ENCODE measurements at regions not wholly inside any gene's neighbourhood (a gene's known extent, or its start where the extent isn't known, plus 50 kb on each side); places are given as distances from the start of the nearest gene placed in this dataset.
A peak's percentile ranks its signal among the peaks of the same experiment; 100 is the strongest.
"Not testable (repeated sequence)": the region's sequence is repeated elsewhere in the genome, so short reads cannot be mapped to it uniquely, and the experiment has no call there.

DNA sequence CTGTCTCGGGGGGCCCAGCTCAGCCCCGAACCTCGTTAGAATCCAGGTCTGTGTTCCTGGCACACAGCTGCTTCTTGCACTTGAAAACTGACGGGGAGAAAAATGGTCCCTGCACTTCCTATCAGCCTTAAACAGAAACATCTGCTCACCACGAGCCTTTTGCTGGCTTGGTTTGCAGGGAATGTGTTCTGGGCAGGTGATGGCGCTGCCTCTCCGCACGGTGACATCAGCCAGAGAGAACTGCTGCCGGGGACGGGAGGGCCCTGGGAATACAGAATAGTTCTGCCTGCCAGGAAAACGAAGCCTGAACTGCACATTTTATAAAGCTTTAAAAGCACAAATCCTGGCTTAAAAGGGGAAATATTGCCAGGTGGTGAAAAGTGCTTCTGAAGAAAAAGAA lies 622.5 kb downstream of the TYW1 start:
- DNase-seq (ENCODE audit: low read depth) = no peak

DNA sequence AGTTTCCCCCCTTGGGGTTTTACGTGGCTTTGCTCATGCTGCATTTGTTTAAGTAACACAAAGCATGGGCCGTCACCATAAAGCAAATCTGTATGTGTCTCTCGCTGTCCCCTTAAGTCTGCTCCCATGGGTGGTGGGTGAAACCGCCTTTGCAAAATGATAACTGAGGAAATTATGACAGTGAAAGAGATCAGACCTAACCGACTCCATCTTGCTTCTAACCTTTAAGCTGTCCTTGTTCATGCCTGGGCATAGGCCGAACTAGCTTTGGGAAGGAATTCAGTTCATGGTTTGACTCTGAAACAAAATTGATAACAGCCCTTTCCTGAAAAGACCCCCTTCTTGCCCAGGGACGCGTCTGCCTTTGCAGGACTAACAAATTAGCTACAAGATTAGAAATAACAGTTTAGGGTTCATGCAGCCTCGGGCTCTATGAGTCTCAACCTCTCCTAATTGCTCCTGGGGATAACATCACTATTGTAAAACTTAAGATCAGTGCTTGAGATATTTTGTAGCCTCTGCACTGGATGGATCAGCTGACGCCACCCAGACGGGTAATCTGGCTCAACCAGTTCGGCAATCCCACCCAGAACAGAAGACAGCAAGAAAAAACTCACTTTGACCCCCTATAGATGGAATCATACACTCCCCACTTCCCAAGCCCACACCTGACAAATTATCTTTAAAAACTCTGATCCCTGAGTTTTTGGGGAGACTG lies 623.7 kb downstream of the TYW1 start:
- DNase-seq (ENCODE audit: low read depth) = no peak

- no peak for DNase-seq (ENCODE audit: low read depth)
Observed at GRCh38 chr7:67621704-67622103, 625.1 kb downstream of the TYW1 start.

- peak; percentile 56 for DNase-seq (ENCODE audit: low read depth)
Observed at GRCh38 chr7:67625257-67625737, 628.7 kb downstream of the TYW1 start.

- DNase-seq (ENCODE audit: low read depth) = no peak
Observed at GRCh38 chr7:67631476-67631875, 634.8 kb downstream of the TYW1 start.

GRCh38 chr7:67635271-67635670 lies 638.6 kb downstream of the TYW1 start:
- DNase-seq (ENCODE audit: low read depth) = no peak

DNA sequence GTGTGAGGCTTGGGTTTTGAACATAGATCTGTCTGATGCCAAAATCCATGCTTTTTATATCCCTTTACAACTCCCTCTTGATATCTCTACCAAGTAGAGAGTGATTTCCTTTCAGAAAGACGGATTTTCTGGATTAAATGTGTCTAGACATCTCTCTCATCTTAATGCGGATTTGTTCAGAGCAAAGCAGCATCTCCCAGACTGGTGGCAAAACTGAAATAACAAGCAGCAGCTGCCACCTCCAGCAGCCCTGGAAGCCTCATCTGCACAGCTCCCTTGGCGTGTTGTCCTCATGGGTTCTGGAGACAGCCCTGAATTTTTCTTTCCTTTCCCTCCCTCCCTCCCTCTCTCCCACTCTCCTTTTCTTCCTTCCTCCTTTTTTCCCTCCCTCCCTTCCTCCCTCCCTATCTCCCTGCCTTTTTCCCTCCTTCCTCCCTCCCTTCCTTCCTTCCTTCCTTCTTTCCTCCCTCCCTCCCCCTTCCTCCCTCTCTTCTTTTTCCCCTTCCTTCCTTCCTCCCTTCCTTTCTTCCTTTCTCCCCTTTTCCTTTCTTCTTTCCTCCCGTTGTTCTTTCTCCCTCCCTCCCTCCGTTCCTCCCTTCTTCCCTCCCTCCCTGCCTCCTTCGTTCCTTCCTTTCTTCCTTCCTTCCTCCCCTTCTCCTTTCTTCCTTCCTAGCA lies 639.9 kb downstream of the TYW1 start:
- DNase-seq (ENCODE audit: low read depth) = no peak

DNA sequence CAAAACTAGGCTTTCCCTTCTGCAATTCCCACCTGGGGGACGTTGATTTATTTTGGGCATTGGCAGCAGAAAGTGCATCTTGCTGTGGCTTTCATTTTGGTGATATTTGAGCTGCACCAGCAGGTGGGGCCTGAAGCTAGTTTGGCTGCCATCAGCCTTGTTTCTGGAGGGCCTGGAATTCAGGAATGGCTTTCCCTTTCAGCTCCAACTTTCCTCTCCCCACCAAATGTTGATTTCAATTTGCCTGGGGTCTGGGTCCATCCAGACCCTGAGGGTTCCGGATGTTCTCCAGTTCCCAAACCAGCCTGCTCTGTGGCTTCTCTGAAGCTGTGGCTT lies 640.4 kb downstream of the TYW1 start:
- DNase-seq (ENCODE audit: low read depth) = no peak

DNA sequence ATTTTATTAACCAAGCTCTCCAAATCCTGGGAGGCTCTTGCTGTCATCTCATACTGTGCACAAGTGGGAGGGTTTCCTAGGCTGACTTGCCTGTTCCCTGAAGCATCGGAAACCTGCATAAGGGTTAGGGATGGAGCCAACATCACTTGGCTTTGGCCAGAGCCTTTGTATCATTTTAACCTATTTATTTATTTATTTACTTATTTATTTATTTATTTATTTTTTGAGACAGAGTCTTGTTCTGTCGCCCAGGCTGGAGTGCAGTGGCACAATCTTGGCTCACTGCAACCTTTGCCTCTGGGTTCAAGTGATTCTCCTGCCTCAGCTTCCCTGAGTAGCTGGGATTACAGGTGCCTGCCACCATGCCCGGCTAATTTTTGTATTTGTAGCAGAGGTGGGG lies 645.9 kb downstream of the TYW1 start:
- not testable (repeated sequence) for DNase-seq (ENCODE audit: low read depth)

DNA sequence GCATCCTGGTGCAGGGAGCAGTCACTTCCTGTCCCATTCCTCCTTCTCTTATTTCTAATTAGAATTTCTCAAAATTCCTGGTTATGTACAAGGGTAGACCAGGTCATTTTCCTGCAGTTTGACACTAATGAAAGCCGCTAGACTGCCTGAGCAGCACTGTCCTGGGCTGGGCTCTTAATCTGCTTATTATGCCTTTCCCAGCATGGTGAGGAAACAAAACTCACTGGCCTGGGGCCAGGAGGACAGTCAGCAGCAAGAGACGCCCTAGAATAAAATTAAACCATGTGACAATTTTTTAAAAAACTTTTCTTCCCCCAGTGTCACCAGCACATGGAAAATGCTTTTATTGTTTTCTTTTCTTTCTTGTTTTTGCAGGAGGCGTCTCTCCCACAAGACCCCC lies 647.5 kb downstream of the TYW1 start:
- no peak for DNase-seq (ENCODE audit: low read depth)

GRCh38 chr7:67652937-67653336 lies 656.3 kb downstream of the TYW1 start:
- no peak for DNase-seq (ENCODE audit: low read depth)

GRCh38 chr7:67653856-67654454 lies 657.3 kb downstream of the TYW1 start:
- DNase-seq (ENCODE audit: low read depth) = no peak

GRCh38 chr7:67654642-67655041 lies 658.0 kb downstream of the TYW1 start:
- DNase-seq (ENCODE audit: low read depth) = no peak

DNA sequence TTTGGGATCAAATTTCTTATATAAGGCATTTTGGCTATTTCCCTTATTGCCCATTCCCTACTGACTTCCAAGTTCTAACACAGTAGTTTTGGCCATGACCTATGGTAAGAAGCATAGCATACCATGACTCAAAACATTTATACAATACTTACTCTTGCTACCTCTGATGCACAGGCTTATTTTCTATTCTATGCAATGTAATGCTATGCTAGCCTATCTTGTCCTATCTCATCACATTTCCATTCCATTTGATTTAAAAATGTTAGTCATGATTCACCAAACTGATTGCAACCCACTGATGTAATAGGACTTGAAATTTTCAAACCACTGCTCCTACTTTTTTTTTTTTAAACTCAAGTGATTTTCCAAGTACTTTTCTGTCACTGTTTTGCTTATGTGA lies 658.5 kb downstream of the TYW1 start:
- no peak for DNase-seq (ENCODE audit: low read depth)

GRCh38 chr7:67659091-67659490 lies 662.5 kb downstream of the TYW1 start:
- no peak for DNase-seq (ENCODE audit: low read depth)

DNA sequence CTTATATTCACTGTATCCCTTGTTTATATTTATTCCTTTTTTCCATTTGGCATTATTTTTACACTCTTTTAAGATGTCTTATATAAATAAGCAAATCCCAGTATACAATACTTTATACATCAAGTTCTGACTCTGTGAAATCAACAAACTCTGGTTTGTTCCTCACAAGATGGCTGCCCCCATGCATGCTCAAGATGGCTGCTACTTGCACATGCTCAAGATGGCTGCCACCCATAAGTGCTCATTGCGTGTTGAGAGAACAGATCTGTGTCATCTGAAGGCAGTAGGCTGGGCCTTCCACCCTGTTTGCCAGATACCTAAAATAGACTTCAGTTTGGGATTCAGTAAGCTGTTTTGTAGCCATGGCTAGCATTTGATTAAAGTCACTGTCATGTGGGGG lies 666.2 kb downstream of the TYW1 start:
- no peak for DNase-seq (ENCODE audit: low read depth)

GRCh38 chr7:67663644-67664043 lies 667.0 kb downstream of the TYW1 start:
- DNase-seq (ENCODE audit: low read depth) = no peak

DNA sequence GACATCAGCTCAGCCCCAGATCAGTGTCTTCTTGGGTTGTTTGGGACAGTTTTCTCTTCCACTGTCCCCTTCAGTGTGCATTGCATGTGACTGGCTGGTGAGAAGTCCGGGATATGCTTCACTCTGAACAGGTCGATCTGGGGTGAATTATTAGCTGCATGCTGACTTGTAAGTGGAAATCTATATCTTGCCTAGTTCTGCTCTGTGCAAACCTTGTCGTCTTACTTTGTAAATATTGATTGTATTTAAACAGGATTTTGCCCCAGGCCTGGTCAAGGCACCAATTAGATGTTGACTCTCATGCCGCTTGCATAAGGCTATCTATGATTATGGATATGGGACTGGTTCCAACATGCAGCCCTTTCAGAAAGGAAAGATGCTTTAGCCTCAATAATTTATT lies 669.7 kb downstream of the TYW1 start:
- not testable (repeated sequence) for DNase-seq (ENCODE audit: low read depth)

- no peak for DNase-seq (ENCODE audit: low read depth)
Observed at GRCh38 chr7:67671006-67671548, 674.4 kb downstream of the TYW1 start.

DNA sequence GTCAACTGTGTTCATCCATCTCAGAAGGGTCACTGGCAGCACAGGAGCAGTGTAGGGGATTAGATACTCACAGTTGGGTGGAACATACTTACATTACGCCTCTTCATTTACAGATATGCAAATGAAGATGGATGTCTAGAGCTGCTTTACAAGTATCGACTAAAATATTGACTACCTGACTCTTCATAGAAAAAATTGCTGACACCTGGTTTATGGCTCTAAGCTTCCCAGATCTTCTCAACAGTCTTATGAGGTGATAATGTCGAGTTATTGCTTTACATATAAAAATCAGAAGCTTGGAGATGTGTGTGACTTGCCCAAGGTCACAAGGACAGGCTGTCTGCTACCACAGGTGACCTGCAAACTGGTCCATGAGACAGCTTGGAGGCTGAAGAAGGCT lies 677.2 kb downstream of the TYW1 start:
- DNase-seq (ENCODE audit: low read depth) = no peak

DNA sequence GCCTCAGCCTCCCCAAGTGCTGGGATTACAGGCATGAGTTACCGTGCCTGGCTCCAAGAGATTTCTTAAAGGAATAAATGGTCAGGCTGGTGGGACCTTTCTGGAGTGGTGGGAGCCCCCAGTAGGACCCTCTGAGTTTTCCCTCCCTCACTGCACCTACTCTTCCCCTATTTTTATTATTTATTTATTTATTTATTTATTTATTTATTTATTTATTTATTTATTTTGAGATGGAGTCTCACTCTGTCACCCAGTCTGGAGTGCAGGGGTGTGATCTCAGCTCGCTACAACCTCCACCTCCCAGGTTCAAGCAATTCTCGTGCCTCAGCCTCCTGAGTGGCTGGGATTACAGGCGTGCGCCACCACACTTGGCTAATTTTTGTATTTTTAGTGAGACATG lies 678.2 kb downstream of the TYW1 start:
- DNase-seq (ENCODE audit: low read depth) = not testable (repeated sequence)

- no peak for DNase-seq (ENCODE audit: low read depth)
Observed at GRCh38 chr7:67675971-67676370, 679.3 kb downstream of the TYW1 start.

DNA sequence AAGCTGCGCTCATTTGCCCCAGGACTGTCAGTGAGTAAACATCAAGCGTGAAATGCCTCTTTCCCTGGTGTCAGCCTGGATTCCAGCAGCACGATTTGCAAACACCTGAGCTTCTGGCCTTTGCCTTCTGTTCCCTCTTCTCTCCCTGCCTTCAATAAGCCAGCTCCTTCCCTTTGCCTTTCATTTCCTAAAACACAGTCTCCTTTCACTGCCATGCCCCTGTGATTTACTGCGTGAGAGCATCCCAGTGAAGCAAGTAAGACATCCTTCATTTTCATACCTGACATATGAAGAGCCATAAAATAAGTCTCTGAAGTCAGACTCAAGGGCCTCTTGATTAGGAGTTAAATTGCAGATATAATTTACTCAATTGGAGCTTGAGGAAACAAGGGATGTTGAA lies 681.8 kb downstream of the TYW1 start:
- DNase-seq (ENCODE audit: low read depth) = no peak

All from fibroblast of the conjunctiva (primary cell).